Stomach (tissue), 8 donors: ENCODE measurements at regions not wholly inside any gene's neighbourhood (a gene's known extent, or its start where the extent isn't known, plus 50 kb on each side); places are given as distances from the start of the nearest gene placed in this dataset.
"Not testable (repeated sequence)": the region's sequence is repeated elsewhere in the genome, so short reads cannot be mapped to it uniquely, and the experiment has no call there.

Source experiments
- DNase-seq, 2 donors: peaks; one replicate each; pipeline versions ENCODE4 v3.0.0 to v3.0.0-alpha.2; 2013 to 2019
- H3K27ac ChIP-seq, 5 donors: fragments of 200-600 bp in 4 of 5; sonication (generic) in 4 of 5; one replicate each; pipeline ENCODE4 v1.5.1; 2013 to 2019; ENCODE audit warnings: mild to moderate bottlenecking in 1 of 5, moderate library complexity in 1 of 5
- H3K27me3 ChIP-seq, 3 donors: fragments of 200-600 bp; sonication (generic); one replicate each; pipeline ENCODE4 v1.5.1; 2017 to 2019; ENCODE audit warnings: mixed run types in 1 of 3
- H3K36me3 ChIP-seq, 4 donors: fragments of 200-600 bp; sonication (generic); 1 replicate in 3 of 4; 2 replicates in 1 of 4; pipeline ENCODE4 v1.5.1; 2016 to 2019
- H3K4me1 ChIP-seq, 4 donors: fragments of 200-600 bp; sonication (generic); one replicate each; pipeline ENCODE4 v1.5.1; 2016 to 2019
- H3K4me3 ChIP-seq, 4 donors: fragments of 200-600 bp; sonication (generic) in 3 of 4; one replicate each; pipeline ENCODE4 v1.5.1; 2016 to 2019; ENCODE audit warnings: mild to moderate bottlenecking in 1 of 4
- H3K9me3 ChIP-seq, 4 donors: fragments of 200-600 bp; sonication (generic); one replicate each; pipeline ENCODE4 v1.5.1; 2016 to 2019
- EP300 ChIP-seq: sonication (generic); formaldehyde crosslinking; IDR thresholded peaks from one replicate; pipeline ENCODE4 v1.6.1; 2017; ENCODE audit warnings: antibody characterized with exemption
- POLR2A ChIP-seq, 4 donors: fragments of 450-650 bp; IDR thresholded peaks; one replicate each; pipeline ENCODE4 v1.6.1; 2016; ENCODE audit warnings: antibody characterized with exemption in 4 of 4, control low read depth in 2 of 4, mild to moderate bottlenecking in 1 of 4, moderate library complexity in 1 of 4
- POLR2AphosphoS5 ChIP-seq, 3 donors: sonication (generic); formaldehyde crosslinking; IDR thresholded peaks; one replicate each; pipeline ENCODE4 v1.6.1; 2016; ENCODE audit warnings: antibody characterized with exemption in 3 of 3
- WGBS, 5 donors: extraction: QIAGEN DNeasy Blood & Tissue Kit in 3 of 5; methylation state at CpG; one replicate each; pipeline versions ENCODE4 v1.1.5 to v1.1.7; 2013 to 2018; 5-methylcytosine and 5-hydroxymethylcytosine counted together
- intact Hi-C: fragments of 100-400 bp; cut with DNase I; formaldehyde crosslinking; loops from one replicate; pipeline ENCODE4 v1.15.1; 2023; ENCODE audit warnings: low total_unique reads
- TF ChIP-seq, protein P1 (sequence below), 7 experiments: fragments of 450-650 bp in 4 of 7; fragments of 200-600 bp in 3 of 7; sonication (generic) in 3 of 7; IDR thresholded peaks; one replicate each; pipeline ENCODE4 v1.5.1; 2016 to 2019; ENCODE audit warnings: antibody characterized with exemption in 7 of 7, control low read depth in 2 of 7, mild to moderate bottlenecking in 1 of 7
- donor health status: healthy with polysubstance abuse.
- donor health status: Bipolar disorder and iron deficiency.
- donor health status: healthy.

DNA sequence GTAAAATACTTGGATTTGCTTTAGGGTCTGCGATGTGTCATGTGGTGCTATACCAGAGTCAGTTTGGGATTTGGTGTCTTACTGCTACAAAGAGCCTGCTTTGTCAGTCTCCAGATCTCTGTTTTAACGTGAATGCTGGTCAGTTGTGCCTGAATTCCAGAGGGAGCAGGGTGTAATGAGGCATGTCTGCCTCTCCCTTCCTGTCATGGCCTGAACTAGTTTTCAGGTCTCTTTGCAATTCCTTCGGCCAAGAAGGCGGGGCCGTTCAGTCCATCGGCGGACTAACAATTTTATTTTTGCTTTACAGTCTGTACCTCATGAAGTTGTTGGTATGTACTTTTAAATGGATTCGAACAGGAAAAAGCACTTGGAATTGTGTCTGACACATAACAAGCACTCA, 465.1 kb upstream of the ADARB2 start:
- Histone ChIP-seq H3K27ac (no peak overlapping the region), H3K9me3 (peaks cover 0 to 9% (median 3%) of the 10 kb centered on the region in 4 donors), H3K36me3 (no peaks in the 10 kb centered on the region), H3K4me3 (no peak overlapping the region), H3K27me3 (peaks cover 0 to 3% (median 0%) of the 10 kb centered on the region in 3 donors), H3K4me1 (no peaks in the 10 kb centered on the region)
- TF ChIP-seq, protein P1, sequence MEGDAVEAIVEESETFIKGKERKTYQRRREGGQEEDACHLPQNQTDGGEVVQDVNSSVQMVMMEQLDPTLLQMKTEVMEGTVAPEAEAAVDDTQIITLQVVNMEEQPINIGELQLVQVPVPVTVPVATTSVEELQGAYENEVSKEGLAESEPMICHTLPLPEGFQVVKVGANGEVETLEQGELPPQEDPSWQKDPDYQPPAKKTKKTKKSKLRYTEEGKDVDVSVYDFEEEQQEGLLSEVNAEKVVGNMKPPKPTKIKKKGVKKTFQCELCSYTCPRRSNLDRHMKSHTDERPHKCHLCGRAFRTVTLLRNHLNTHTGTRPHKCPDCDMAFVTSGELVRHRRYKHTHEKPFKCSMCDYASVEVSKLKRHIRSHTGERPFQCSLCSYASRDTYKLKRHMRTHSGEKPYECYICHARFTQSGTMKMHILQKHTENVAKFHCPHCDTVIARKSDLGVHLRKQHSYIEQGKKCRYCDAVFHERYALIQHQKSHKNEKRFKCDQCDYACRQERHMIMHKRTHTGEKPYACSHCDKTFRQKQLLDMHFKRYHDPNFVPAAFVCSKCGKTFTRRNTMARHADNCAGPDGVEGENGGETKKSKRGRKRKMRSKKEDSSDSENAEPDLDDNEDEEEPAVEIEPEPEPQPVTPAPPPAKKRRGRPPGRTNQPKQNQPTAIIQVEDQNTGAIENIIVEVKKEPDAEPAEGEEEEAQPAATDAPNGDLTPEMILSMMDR (IDR thresholded peaks at IDR 0.05) = no peak
- TF ChIP-seq POLR2A (IDR thresholded peaks at IDR 0.05) (no peak), EP300 (no peak), POLR2AphosphoS5 (IDR thresholded peaks at IDR 0.05) (no peak)
- intact Hi-C loops = no loop called here
- DNase-seq = no peak
- WGBS, 5 donors = 49 to 64% (median 56%) methylated on average over 8 of the region's 8 CpGs

DNA sequence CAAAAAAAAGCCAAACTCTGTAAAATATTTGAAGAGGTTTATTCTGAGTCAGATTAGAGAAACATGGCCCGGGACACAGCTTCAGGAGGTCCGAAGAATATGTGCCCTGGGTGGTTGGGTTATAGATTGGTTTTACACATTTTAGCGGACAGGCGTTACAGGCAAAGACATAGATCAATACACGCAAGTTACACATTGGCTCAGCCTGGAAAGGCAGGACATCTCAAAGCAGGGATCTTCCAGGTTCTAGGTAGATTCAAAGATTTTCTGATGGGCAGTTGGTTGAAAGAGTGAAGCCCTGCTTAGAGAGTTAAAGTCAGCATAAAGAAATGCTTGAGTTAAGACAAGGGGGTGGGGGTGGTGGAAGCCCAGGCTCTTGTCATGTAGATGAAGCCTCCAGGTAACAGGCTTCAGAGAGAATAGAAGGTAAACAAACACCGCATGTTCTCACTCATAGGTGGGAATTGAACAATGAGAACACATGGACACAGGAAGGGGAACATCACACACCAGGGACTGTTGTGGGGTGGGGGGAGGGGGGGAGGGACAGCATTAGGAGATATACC, 464.3 kb upstream of the ADARB2 start:
- intact Hi-C loops = no loop called here
- 77 to 89% (median 86%) methylated on average over 6 of the region's 6 CpGs for WGBS, 5 donors

DNA sequence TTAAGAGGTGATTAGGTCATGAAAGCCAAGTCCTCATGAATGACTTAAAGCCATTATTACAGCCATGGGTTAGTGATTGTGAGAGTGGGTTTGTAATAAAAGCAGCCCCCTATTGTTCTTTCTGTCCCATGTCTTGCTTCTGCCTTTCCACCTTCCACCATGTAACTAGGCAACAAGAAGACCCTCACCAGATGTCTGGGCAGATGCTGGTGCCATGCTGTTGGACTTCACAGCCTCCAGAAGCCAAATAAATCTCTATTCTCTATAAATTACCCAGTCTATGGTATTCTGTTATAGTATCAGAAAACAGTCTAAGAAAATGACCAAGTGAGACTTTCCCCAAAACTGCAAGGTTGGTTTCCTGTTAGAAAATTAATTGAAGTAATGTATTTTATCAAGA, 460.3 kb upstream of the ADARB2 start:
- Histone ChIP-seq H3K27ac (no peak overlapping the region), H3K4me1 (no peaks in the 10 kb centered on the region), H3K4me3 (no peak overlapping the region), H3K9me3 (peaks cover 0 to 10% (median 5%) of the 10 kb centered on the region in 4 donors), H3K36me3 (no peaks in the 10 kb centered on the region), H3K27me3 (no peaks in the 10 kb centered on the region)
- intact Hi-C loops = no loop called here
- no peak for DNase-seq
- TF ChIP-seq EP300 (no peak), POLR2A (IDR thresholded peaks at IDR 0.05) (no peak), POLR2AphosphoS5 (IDR thresholded peaks at IDR 0.05) (no peak)
- TF ChIP-seq, protein P1 (IDR thresholded peaks at IDR 0.05) = no peak

More for the DNA sequence above, 464.3 kb upstream of the ADARB2 start:
- Histone ChIP-seq H3K27ac (no peak overlapping the region), H3K4me3 (no peak overlapping the region), H3K9me3 (peaks cover 0 to 10% (median 5%) of the 10 kb centered on the region in 4 donors), H3K4me1 (no peaks in the 10 kb centered on the region), H3K27me3 (no peaks in the 10 kb centered on the region), H3K36me3 (no peaks in the 10 kb centered on the region)
- TF ChIP-seq POLR2A (IDR thresholded peaks at IDR 0.05) (no peak), EP300 (no peak), POLR2AphosphoS5 (IDR thresholded peaks at IDR 0.05) (no peak)
- TF ChIP-seq, protein P1 (IDR thresholded peaks at IDR 0.05) = no peak
- DNase-seq = no peak

DNA sequence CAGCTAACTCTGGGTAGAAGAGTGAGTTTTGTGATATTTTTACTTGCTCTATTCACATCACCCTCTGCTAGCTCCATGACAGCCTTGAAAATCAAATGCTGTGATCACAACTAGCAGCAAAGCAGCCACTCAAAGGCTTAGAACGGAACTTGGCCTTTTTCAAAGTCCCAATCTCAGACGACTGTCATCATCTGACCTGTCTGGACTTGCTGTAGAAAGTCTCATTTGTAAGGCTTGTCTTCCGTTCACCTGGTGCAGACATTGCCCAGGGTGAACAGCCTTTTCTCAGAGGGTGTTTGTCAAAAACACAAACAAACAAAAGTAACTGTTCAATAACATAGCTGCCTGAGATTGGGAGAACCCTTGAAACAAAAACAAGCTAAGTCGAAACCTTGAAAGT, 458.9 kb upstream of the ADARB2 start:
- TF ChIP-seq EP300 (no peak), POLR2AphosphoS5 (IDR thresholded peaks at IDR 0.05) (no peak), POLR2A (IDR thresholded peaks at IDR 0.05) (no peak)
- TF ChIP-seq, protein P1 (IDR thresholded peaks at IDR 0.05) = no peak
- Histone ChIP-seq H3K27me3 (no peaks in the 10 kb centered on the region), H3K36me3 (no peaks in the 10 kb centered on the region), H3K4me3 (no peak overlapping the region), H3K9me3 (peaks cover 0 to 13% (median 8%) of the 10 kb centered on the region in 4 donors), H3K27ac (no peak overlapping the region), H3K4me1 (no peaks in the 10 kb centered on the region)
- WGBS, 5 donors = 68 to 84% (median 73%) methylated on average over 4 of the region's 4 CpGs
- intact Hi-C loops = no loop called here
- no peak for DNase-seq

DNA sequence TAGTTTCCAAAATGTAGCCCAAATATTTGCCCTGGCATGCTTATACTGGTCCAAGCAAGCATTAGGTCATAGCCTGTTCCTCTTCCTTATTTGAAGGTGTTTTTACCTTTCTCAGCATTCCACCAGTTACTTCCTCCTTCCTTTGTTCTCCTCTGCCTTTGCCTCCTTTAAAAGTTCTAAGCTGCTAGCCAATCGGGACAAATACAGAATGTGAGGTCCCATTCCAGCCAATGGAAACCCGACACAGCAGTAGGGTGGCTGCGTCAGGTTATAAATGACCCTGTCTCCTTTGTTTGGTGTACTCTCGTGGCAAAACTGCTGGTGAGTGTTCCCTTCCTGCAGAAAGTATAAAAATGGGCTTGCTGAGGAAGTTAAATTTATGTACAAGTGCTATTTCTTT, 452.0 kb upstream of the ADARB2 start:
- 22 to 46% (median 28%) methylated on average over 4 of the region's 4 CpGs for WGBS, 5 donors
- intact Hi-C loops, H3K4me1 ChIP-seq, H3K27me3 ChIP-seq, H3K27ac ChIP-seq, H3K36me3 ChIP-seq, H3K9me3 ChIP-seq, DNase-seq, H3K4me3 ChIP-seq: not testable (repeated sequence)
